NCI-H460 (cell line): ENCODE measurements at regions not wholly inside any gene's neighbourhood (a gene's known extent, or its start where the extent isn't known, plus 50 kb on each side); places are given as distances from the start of the nearest gene placed in this dataset.
"Not testable (repeated sequence)": the region's sequence is repeated elsewhere in the genome, so short reads cannot be mapped to it uniquely, and the experiment has no call there.

Experiments
- DNase-seq: peaks from one replicate; pipeline ENCODE4 v3.0.0-alpha.2; 2016; ENCODE audit warnings: low read depth; ENCODE audit errors: extremely low read depth

- no peak for DNase-seq
Observed at GRCh38 chr10:34016576-34016975, 682.1 kb upstream of the NRP1 start.

- no peak for DNase-seq
Observed at GRCh38 chr10:34015700-34016099, 681.2 kb upstream of the NRP1 start.

GRCh38 chr10:34013235-34013634 lies 678.8 kb upstream of the NRP1 start:
- no peak for DNase-seq

GRCh38 chr10:34010891-34011290 lies 676.4 kb upstream of the NRP1 start:
- no peak for DNase-seq

GRCh38 chr10:34010228-34010627 lies 675.8 kb upstream of the NRP1 start:
- DNase-seq = not testable (repeated sequence)

GRCh38 chr10:34008656-34009055 lies 674.2 kb upstream of the NRP1 start:
- no peak for DNase-seq

- no peak for DNase-seq
Observed at GRCh38 chr10:34006471-34006870, 672.0 kb upstream of the NRP1 start.

- no peak for DNase-seq
Observed at GRCh38 chr10:34003561-34003960, 669.1 kb upstream of the NRP1 start.

GRCh38 chr10:34002896-34003295 lies 668.4 kb upstream of the NRP1 start:
- DNase-seq = no peak

GRCh38 chr10:34001831-34002230 lies 667.4 kb upstream of the NRP1 start:
- no peak for DNase-seq

GRCh38 chr10:34001087-34001580 lies 666.7 kb upstream of the NRP1 start:
- DNase-seq = no peak

GRCh38 chr10:33993917-33994316 lies 659.5 kb upstream of the NRP1 start:
- no peak for DNase-seq

GRCh38 chr10:33991924-33992323 lies 657.5 kb upstream of the NRP1 start:
- no peak for DNase-seq

GRCh38 chr10:33986515-33986914 lies 652.0 kb upstream of the NRP1 start:
- DNase-seq = no peak

- DNase-seq = no peak
Observed at GRCh38 chr10:33986016-33986415, 651.5 kb upstream of the NRP1 start.

- DNase-seq = no peak
Observed at GRCh38 chr10:33982995-33983394, 648.5 kb upstream of the NRP1 start.

GRCh38 chr10:33981301-33981700 lies 646.8 kb upstream of the NRP1 start:
- DNase-seq = no peak

- no peak for DNase-seq
Observed at GRCh38 chr10:33979195-33979594, 644.7 kb upstream of the NRP1 start.

GRCh38 chr10:33975481-33975880 lies 641.0 kb upstream of the NRP1 start:
- DNase-seq = no peak

- no peak for DNase-seq
Observed at GRCh38 chr10:33974976-33975478, 640.6 kb upstream of the NRP1 start.

GRCh38 chr10:33968983-33969382 lies 634.5 kb upstream of the NRP1 start:
- DNase-seq = no peak

- DNase-seq = no peak
Observed at GRCh38 chr10:33967606-33968120, 633.2 kb upstream of the NRP1 start.

- no peak for DNase-seq
Observed at GRCh38 chr10:33966946-33967345, 632.5 kb upstream of the NRP1 start.
